HepG2 (cell line): ENCODE measurements at regions not wholly inside any gene's neighbourhood (a gene's known extent, or its start where the extent isn't known, plus 50 kb on each side); places are given as distances from the start of the nearest gene placed in this dataset.

ENCODE experiments used
- ARHGAP35 ChIP-seq: sonication (generic); formaldehyde crosslinking; IDR thresholded peaks from 2 replicates; pipeline ENCODE4 v1.9.0; 2022; ENCODE audit warnings: mild to moderate bottlenecking, inconsistent platforms, moderate library complexity, missing genetic modification reagents, borderline replicate concordance
- CTCF ChIP-seq: sonication (generic); formaldehyde crosslinking; IDR thresholded peaks from 2 replicates; pipeline ENCODE4 v1.5.0; 2020; ENCODE audit warnings: mild to moderate bottlenecking, missing genetic modification reagents, moderate library complexity
- GMEB1 ChIP-seq: sonication (generic); formaldehyde crosslinking; IDR thresholded peaks from 2 replicates; pipeline ENCODE4 v1.5.1; 2020; ENCODE audit warnings: missing genetic modification reagents, mild to moderate bottlenecking, borderline replicate concordance
- NR2C2 ChIP-seq: sonication (generic); formaldehyde crosslinking; IDR thresholded peaks from 2 replicates; pipeline ENCODE4 v1.4.0; 2020; ENCODE audit warnings: missing genetic modification reagents, mild to moderate bottlenecking, moderate library complexity, borderline replicate concordance
- SIN3A ChIP-seq: IDR thresholded peaks from 2 replicates; pipeline ENCODE4 v1.6.1; 2011; ENCODE audit warnings: low read depth, mild to moderate bottlenecking, control low read depth, low read length, borderline replicate concordance
- TAF15 ChIP-seq: fragments of 200-400 bp; formaldehyde crosslinking; IDR thresholded peaks from one replicate; pipeline ENCODE4 v1.6.1; 2018; ENCODE audit warnings: mild to moderate bottlenecking, low read depth, low read length; ENCODE audit not compliant: poor library complexity, severe bottlenecking
- ZBTB1 ChIP-seq: sonication (generic); formaldehyde crosslinking; IDR thresholded peaks from 2 replicates; pipeline ENCODE4 v1.4.0; 2020; ENCODE audit warnings: missing genetic modification reagents, borderline replicate concordance
- ZNF224 ChIP-seq: sonication (generic); formaldehyde crosslinking; IDR thresholded peaks from 2 replicates; pipeline ENCODE4 v1.5.0; 2020; ENCODE audit warnings: mild to moderate bottlenecking, missing genetic modification reagents
- ZNF629 ChIP-seq: sonication (generic); formaldehyde crosslinking; conservative IDR thresholded peaks from 2 replicates; pipeline ENCODE4 v1.5.0; 2020; ENCODE audit warnings: missing genetic modification reagents
- TF ChIP-seq, protein P1 (sequence below): IDR thresholded peaks from 2 replicates; pipeline ENCODE4 v1.6.1; 2012; ENCODE audit warnings: inconsistent platforms

GRCh38 chr4:32962100-32962499 is 2241.9 kb downstream of the PCDH7 start:
- TF ChIP-seq ARHGAP35 (CRISPR knock-in tag) (no peak), CTCF (no peak), SIN3A (no peak), ZNF629 (CRISPR knock-in tag) (no peak), ZBTB1 (CRISPR knock-in tag) (no peak), ZNF224 (no peak), TAF15 (no peak), NR2C2 (CRISPR knock-in tag) (no peak), GMEB1 (no peak)
- TF ChIP-seq, protein P1, sequence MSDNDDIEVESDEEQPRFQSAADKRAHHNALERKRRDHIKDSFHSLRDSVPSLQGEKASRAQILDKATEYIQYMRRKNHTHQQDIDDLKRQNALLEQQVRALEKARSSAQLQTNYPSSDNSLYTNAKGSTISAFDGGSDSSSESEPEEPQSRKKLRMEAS, result no peak
